NOMO-1 (cell line): ENCODE measurements at regions not wholly inside any gene's neighbourhood (a gene's known extent, or its start where the extent isn't known, plus 50 kb on each side); places are given as distances from the start of the nearest gene placed in this dataset.
A peak's percentile ranks its signal among the peaks of the same experiment; 100 is the strongest.

Source experiments
- DNase-seq, 2 experiments: peaks; one replicate each; lab custom pipeline; 2025; ENCODE audit not compliant: unreplicated experiment in 2 of 2; lab: John Stamatoyannopoulos, UW

DNA sequence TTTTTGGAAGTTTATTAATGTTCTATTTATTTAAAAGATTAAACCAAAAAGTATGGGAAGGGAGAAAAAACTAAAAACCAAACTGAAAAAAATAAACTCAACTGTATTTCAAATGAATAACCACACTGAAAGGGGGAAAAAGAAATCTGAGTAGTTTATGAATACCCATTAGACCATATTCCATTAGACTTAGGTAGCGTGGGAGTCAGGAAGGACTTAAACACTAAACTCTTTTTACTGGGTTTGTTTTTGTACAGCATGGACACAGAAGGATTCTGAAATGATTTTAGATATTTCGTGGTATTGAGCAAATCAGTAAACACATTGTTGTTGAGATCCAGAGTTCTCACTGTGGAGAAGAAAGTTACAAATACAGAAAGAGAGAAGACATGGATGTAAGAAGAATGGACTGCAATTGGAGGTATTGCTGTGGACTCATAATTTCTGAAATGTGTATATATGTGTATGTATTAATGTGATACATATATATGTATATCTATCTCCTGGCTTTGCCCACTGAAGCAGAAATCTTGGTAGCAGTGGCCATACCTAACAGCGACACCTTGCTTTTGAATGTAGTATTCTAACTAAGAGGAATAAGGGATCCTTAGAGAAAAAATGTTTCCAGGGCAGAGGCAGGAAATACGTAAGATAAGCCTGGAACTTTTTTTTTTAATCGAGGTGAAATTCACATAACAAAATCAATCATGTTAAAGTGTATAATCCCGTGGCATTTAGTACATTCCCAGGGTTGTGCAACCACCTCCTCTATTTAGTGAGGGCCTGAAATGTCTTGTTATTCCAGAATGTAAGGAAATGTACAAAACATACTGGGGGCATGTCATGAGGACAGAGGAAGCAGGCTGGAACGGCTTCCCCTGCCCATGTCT is 228.8 kb downstream of the SMARCA2 start:
- DNase-seq, result no peak

DNA sequence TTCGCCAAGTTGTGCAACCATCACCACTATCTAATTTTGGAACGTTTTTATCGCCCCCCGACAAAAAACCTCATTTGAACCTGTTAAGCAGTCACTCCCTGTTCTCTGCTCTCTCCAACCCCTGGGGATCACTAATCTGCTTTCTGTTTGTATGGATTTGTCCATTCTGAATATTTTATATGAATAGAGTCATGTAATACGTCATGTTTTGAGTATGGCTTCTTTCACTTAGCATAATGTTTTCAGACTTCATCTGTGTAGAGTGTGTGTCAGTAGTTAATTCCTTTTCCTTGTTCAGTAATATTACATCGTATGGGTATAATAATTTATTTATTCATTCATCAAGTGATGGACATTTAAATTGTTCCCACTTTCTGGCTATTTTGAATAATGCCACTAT is 232.2 kb downstream of the SMARCA2 start:
- no peak for DNase-seq

DNA sequence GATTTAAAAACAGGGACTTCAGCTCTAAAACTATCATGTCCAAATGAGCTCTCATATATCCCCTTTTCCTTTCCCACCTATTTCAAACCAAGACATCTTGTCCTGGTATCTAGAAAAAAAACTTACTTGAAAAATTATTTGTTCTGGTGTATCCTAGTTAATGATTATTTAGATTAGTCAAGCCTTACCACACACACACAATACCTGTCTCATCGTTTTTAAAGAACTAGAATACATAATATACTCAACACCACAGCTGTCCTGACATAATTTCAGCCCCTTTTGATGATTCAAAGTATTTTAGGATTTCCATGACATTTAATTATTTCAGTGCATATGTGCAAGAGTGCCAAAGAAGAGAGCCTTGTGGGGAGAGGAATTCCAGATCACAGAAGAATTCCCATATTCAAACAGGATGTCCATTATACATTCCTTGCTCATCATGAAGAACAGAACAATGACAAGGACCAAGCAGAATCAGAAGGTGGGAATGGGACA is 233.7 kb downstream of the SMARCA2 start:
- DNase-seq, result no peak

DNA sequence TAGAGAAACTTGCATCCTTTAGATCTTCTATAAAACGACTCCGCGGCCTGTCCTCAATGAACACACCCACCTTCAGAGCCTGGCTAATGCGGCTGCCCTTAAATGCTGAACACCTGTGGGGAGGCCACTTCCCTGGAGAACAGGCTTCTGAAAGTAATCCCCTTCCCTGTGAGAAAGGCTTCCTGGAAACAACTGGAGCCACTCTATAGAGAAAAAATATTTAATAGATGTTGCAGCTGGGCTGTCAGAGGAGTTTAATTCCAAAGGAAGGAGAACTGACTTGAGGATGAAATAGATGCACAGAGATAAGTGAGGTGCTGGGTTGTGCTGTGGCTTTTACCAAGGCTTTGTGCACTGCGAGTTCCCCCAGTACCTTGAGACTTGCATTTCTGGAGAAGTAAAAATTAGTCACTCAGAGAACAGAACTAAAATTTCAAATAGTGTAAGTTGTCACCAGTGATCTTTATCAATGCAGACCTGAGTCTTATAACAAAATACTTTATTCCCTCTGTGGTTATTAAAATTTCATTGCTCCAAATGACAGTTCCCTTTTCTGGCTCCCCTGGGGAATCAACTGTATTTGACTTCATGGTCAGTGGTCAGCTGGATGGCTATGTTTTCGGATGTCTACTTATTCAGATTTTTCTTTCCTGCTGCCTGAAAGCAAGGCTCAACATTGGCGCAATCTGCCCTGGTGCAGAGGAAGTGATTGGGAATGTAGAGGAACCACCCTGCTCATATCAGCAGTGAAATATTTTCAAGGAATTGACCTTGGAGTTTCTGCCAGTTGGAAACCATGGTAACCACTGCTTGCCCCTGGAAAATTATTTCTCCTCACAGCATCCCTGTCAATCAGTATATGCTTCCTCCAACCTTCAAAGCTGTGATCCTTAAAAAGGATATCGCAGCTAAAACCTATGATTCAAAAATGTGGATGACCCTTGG is 238.8 kb downstream of the SMARCA2 start:
- no peak for DNase-seq

DNA sequence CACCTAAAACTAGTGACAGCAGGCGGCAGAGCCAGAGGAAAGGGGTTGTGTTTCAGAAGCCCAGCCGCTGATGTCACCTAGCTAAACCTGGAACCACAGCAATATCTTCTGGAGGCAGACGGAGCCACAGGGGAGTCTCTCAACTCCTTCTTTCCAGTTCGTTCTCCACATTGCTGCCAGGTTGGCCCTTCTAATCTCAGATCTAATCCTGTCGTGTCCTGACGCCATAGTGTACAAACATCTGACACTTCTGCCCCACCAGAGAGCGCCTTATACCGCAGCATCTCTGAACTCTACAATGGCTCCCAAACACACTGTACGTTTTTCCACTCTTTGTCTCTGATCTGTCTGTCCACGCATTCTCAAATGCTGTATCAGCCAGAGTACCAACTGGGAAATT is 240.0 kb downstream of the SMARCA2 start:
- no peak for DNase-seq

DNA sequence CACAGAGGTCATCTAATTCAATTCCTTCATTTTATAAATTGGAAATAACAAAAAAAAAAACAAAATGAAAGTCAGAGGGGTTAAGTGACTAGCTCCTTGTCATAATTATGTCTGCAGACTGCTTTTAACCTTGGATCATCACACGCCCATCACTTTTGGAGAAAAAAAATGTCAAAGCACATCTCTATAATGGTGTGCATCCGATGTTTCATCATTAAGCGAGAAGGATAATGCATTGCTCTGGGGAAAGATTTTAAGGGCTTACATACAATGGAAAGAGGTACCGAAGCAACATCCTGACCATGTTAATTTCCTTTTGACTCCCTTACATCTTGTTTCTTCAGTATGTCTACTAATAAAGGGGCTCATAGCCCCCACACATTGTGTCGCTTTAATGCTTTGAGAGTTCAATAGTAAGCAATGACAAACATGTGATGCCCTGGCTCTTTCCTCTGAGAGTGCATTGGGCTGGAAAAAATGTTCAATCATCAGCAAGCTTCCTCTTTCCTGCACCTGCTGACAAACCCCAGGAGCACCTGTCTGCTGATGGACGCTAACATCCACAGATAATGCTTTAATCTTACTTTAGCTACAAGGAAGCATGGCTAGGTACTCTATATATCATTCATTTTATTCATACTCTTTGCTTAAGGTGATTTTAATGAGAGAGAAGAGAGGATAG is 242.2 kb downstream of the SMARCA2 start:
- DNase-seq, result no peak

DNA sequence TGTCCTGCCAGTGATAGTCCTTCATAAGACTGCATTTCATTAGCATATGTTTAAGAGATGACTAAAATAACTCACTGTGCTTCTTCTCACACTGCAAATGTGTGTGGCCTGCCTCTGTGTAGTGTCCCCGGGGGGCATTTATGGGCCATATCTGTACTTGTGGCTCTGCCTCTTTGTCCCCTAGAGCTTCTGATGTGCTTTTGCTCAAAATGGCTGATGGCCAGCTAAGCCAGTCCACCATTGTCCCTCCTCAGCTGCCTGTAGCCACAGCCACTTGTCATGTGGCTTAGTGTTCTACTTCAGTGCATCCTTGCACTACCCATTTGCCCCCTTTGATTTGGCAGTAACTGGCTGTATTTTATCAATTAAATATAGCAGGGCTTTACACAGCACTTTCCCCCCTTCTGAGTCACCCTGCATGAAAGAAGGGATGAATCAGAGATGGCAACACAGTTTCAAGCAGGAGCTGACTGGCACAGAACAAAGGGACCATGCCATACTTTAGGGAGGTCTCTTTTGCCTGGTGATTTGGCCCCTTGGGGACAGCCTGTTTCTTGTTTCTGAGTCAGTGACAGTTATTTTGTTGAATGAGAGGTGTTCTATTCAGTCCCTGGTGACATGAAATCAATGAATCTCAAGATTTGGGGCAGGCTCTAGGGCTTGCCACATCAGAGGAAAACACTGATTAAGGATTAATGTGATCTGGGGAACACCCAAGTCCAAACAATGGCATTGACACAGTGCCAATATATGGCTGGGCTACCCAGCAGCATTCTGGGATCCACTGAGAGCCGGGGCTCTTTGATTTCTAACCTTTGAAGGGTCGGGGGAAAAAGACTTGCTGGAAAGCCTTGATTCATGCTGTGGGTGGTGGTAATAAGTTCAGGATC is 245.5 kb downstream of the SMARCA2 start:
- DNase-seq, result no peak

DNA sequence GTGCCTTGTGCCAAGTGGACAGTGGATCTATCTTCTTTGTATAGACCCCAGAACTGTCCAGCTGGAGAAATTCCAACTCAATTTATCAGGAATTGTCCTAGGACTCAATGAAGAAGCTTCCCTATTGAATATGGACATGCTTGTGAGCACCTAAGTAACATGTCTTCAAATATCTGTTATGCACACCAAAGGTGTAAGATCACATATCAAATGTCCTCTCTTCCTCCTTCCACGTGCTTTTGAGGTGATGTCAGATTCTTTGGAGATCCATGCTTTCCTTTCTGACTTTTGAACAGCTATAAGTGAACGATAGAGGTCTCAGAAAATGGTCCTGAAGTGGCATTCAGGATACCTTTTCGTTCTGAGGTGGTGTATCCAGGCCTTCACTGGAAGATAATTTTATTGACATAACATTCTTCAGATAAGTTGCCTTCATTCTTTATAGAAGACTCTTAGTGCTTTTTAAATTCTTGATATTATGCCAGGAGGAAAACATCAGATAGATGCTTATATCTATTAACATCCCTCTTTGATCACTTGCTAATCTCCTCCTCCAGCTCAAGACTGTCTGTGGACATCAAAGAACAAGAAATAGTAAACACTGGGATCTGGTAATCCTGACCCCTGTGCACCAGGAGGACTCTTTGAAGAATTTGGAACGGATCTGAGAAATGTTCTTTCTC is 246.4 kb downstream of the SMARCA2 start:
- no peak for DNase-seq

DNA sequence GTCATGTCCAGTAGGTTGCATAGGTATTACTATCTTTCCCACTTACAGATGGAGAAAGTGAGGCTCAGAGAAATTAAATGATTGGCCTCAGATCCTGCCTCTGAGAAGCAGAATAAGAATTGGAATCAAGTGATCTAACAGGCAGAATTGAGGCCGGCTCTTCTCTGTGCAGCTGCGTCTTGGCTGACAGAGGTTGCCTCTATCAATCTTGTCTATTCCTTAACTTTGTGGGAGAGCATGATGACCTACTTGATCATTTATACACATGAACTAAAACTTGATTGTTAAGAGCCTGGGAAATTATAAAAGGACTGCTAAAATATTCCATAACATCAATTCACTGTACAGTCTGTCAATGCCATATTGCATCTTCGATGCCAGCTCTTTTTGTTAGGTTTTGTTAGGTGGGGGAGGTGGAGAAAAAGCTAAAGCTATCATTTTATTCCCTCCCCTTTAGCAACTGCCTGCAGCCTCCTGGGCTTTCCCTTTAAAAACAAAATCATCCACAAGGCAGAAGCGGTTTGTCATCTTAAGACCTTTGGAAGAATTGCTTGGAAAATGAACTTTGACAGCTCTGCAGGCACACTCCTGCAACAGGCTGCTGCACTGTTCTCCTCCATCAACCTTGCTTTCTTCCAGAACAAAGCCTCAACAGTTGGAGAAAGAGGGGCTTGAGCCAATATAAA is 247.4 kb downstream of the SMARCA2 start:
- no peak for DNase-seq

DNA sequence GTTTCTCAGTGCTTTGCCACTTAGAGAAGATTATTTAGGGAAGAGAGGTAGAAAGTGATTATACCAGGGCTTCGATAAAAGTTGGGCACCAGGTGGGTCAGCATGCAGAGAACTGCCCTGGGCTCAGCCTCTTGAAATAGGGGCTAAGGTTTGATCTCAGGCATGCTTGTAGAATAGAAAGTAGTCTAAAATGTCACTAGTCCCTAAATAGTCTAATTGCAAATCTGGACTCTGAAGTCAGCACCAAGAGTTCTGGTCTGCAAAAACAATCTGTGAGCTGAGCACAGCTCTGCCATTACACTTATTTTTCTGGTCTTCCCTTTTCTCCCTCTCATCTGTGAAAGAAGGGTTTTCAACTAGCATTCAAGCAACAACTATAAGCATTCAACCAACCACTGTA is 248.0 kb downstream of the SMARCA2 start:
- no peak for DNase-seq

DNA sequence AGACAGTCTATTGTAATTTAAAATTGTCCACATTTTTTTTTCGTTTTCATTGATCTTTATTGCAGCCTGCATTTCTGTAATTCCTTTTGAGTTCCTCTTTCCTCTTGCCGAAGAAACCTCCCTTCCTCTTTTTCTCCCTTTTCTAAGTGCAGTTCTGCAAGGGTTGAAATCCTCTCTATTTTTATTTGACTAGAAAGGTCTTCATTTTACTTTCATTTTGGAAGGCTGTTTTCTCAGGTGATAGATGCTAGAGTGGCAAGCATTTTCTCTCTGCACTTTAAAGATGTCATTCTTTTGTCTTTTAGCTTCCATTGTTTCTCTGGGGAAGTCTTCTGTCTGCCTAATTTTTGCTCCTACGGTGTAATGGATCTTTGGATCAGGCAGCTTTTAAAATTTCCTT is 248.5 kb downstream of the SMARCA2 start:
- DNase-seq, result peak; percentile 9 to 71

DNA sequence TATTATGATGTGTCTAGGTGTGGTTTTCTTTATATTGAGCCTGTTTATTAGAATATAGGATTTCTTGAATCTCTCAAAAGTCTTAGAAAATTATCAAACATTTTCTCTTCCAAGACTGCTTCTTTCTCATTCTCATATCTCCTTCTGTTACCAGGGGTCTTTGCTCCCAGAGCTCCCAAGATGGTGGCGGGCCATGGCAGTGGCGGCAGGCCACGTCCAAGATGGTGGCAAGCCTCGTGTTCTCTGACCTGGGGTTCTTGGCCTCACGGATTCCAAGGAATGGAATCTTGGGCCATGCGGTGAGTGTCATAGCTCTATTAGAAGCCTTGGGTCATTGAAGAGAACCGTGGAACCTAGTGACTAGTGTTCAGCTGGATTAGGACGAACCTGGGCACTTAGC is 248.9 kb downstream of the SMARCA2 start:
- DNase-seq, result no peak

DNA sequence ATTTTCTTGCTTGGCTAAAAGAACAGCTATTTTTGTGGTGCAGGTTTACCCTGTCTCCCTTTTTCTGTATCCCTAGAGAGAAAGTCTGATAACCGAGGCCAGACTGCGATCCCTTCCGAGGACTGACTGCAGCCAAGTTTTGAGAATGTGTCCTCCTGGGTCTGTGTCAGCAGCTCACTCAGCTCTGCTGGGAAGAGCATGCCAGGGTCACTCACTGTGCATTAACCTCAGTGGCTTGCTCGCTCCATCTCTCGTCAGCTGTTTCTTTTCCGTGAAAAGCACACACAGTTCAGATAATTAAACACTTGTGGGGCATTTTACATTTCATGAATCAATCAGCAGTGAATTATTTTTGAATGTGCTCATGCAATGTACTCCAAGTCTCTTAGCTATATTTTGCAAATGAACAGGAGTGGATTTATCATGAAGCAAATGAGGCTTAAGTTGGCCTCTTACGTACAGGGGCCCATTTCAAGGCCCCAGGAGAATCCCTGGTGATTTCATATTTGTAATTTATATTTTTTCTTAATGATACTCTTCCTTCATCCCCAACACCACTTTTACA is 252.1 kb downstream of the SMARCA2 start:
- DNase-seq, result no peak

DNA sequence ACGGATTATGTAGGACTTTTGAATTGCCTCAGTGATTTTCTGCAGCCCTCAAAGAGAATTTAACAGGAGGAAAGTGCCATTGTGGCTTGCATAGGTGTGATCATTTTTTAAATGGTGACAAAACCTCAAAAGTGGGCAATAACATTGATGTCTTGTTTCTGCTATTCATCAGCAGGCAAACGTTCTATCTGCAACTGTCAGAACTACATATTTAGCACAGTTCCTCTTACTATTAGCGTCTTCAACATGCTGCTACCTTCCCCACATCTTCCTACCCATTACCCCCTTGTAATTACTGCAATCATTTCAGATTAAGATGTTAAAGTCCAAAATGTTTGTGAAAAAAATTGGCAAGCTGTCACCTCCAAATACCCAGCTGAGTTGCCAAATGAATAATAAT is 254.6 kb downstream of the SMARCA2 start:
- peak in 1 of 2 experiments; percentile 29 for DNase-seq

DNA sequence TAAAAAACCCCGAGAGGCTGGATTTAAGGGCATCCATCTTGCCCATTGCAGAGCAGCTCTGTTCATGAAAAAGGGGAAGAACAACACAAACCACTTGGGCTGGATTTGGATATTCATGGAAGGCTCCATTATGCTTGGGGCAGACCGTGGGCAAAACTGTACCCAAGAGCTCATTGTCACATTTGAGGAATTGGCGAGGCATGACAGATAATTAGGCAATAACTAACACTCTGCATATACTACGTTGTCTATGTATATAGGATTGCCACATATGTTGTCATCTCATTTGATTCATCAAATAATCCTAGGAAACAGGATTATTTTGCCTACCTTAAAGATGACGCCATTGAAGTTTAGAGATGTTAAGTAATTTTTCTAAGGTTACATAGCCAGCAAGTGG is 255.4 kb downstream of the SMARCA2 start:
- DNase-seq, result peak; percentile 1 to 28

DNA sequence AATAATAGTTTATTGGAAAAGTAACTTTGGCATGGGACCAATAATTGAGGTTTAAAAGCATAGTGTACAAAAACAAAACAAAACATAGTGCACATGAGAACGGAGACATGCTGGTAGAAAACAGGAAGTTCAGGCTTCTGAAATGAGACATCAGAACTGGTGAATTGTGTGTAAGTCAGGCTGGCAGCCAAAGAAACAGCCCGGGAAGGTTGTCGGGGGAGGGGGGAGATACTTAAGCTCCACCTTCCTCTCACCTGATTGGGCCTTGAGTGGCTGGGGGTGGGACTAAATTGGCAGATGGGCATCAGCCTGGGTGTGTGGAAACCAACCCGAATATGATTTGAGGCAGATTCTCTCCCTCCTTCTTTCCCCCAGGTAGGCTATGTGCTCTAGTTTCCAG is 256.3 kb downstream of the SMARCA2 start:
- peak; percentile 5 to 20 for DNase-seq

DNA sequence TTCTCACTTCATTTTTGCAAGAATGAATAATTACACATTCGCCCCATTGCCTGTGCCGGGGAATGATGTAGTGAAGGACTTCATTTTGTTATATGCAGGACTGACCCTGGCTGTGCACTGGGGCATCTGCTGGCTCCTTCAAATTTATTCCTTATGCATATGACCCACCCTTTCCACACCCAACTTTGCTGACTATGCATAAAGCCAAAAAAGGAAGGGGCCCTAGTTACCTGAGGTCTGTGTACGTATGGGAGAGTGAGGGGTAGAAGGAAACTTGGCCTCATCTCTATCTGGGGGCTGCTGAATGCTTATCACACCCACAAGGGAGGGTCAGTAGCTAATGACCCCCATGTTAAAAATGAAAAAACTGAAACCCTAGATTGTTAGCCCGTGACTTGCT is 259.6 kb downstream of the SMARCA2 start:
- DNase-seq, result no peak

DNA sequence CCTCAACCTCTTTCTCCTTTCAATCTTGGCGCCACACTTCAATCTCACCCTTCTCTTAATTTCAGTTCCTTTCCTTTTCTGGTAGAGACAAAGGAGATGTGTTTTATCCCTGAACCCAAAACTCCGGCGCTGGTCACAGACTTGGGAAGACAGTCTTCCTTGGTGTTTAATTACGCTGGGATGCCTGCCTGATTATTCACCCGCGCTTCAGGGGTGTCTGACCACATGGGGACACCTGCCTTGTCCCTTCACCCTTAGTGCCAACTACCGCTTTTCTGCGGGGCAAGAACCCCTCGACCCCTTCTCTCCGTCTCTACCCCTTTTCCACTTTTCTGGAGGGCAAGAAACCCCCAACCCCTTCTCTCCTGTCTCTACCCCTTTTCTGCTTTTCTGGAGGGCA is 261.1 kb downstream of the SMARCA2 start:
- DNase-seq, result no peak
